ENCODE measurements at regions not wholly inside any gene's neighbourhood (a gene's known extent, or its start where the extent isn't known, plus 50 kb on each side); places are given as distances from the start of the nearest gene placed in this dataset.

DNA sequence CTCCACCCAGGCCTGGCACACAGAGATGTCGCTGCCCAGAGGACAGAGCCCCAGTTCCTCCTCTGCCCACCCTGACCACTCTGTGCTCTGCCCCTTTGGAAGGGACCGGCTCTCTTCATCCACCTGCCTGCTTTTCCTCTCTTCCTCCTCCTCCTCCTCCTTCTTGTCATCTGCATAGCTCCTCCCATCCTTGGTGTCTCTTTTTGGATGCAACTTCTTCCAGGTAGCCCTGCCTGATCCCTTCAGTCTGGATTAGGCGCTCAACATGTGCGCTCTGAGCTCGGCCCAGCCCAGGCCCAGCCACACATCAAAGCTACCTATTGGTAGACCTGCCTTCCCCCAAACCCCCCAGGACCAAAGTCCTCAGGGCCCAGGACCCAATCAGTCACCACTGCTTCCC, 52.6 kb upstream of the RXRA start:
- DNase-seq (ENCODE audit: low spot score) = no peak

- no peak for DNase-seq (ENCODE audit: low spot score)
These were observed 50.9 kb upstream of the RXRA start for GRCh38 chr9:134275375-134275774.

DNA sequence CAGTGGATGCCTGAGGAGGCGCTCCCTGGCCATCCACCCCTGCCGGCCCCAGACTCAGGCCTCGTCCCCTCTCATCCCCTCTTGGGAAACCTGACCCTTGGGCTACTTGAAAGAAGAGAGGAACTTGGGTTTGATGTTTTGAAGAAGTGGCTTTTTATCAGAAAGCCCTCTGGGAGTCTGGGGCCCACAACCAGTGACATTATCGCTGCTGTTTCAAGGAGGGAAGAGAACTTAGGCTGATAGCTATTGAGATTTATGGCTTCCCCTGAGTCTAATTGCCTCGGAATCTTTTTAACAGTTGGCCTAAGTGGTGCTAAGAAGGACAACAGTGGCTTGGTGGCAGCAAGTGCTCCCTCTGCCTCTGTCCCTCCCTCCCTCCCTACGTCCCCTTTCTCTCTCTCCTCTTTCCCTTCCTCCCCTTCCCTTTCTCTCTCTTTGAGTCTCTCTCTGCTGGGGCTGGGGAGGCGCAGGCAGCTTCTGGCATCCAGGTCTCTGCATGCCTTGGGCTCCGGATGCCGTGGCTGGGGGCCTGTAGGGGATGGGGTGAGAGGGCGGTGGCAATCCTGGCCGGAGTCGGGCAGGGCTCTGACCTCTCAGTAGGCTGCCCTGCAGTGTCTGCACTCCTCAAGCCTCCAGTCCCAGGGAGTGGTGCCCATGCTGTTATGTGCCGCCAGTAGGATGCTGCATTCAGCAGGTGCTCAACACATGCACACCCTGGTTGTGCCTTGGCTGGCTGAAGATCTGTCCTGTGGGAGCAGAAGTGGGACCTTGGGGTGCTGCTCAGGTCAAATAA, 49.6 kb upstream of the RXRA start:
- DNase-seq (ENCODE audit: low spot score) = no peak

All from cerebellar cortex (tissue), 1 donor.